K562 (cell line): ENCODE measurements at regions not wholly inside any gene's neighbourhood (a gene's known extent, or its start where the extent isn't known, plus 50 kb on each side); places are given as distances from the start of the nearest gene placed in this dataset.

Source experiments
- ARID2 ChIP-seq: fragments of 450-650 bp; IDR thresholded peaks from 2 replicates; pipeline ENCODE4 v1.6.1; 2017; ENCODE audit warnings: antibody characterized with exemption, mild to moderate bottlenecking
- ATF3 ChIP-seq, 2 experiments: fragments of 450-650 bp in 1 of 2; sonication (generic) in 1 of 2; formaldehyde crosslinking in 1 of 2; IDR thresholded peaks in 1 of 2; conservative IDR thresholded peaks in 1 of 2; 2 replicates each; pipeline versions ENCODE4 v1.6.1 to v1.8.1; 2016 to 2023; ENCODE audit warnings: mild to moderate bottlenecking in 2 of 2, moderate library complexity in 2 of 2, inconsistent platforms in 1 of 2, missing genetic modification reagents in 1 of 2
- BCL6 ChIP-seq: fragments of 250-450 bp; sonication (Bioruptor Pico); IDR thresholded peaks from 2 replicates; pipeline ENCODE4 v1.4.0; 2020
- CUX1 ChIP-seq: fragments of 200-800 bp; sonication (Bioruptor generic); IDR thresholded peaks from 2 replicates; pipeline ENCODE4 v1.6.1; 2016; ENCODE audit warnings: missing genetic modification characterization, missing compliant biosample characterization
- E2F4 ChIP-seq: sonication (generic); formaldehyde crosslinking; IDR thresholded peaks from 2 replicates; pipeline ENCODE4 v1.8.0; 2022; ENCODE audit warnings: mild to moderate bottlenecking, low read depth, missing genetic modification reagents
- GTF2F1 ChIP-seq: IDR thresholded peaks from 2 replicates; pipeline ENCODE4 v1.6.1; 2011; ENCODE audit warnings: low read depth, low read length, improper control_type of control experiment
- NCOA1 ChIP-seq: fragments of 450-650 bp; IDR thresholded peaks from 2 replicates; pipeline ENCODE4 v1.6.1; 2016; ENCODE audit warnings: low read depth
- NFE2 ChIP-seq: IDR thresholded peaks from 2 replicates; pipeline ENCODE4 v1.6.1; 2014; ENCODE audit warnings: antibody characterized with exemption, low read depth
- PREB ChIP-seq: sonication (generic); formaldehyde crosslinking; IDR thresholded peaks from 2 replicates; pipeline ENCODE4 v1.8.1; 2023; ENCODE audit warnings: mild to moderate bottlenecking, missing genetic modification reagents
- RBM15 ChIP-seq: fragments of 200-400 bp; formaldehyde crosslinking; IDR thresholded peaks from 2 replicates; pipeline ENCODE4 v1.6.1; 2018; ENCODE audit warnings: mild to moderate bottlenecking, low read length, moderate library complexity; ENCODE audit not compliant: insufficient read depth
- TEAD1 ChIP-seq, 2 experiments: fragments of 450-650 bp in 1 of 2; sonication (generic) in 1 of 2; formaldehyde crosslinking; IDR thresholded peaks; 2 replicates each; pipeline versions ENCODE4 v1.4.0 to v1.8.0; 2020 to 2022; ENCODE audit warnings: mild to moderate bottlenecking in 2 of 2, missing genetic modification reagents in 1 of 2
- ZNF217 ChIP-seq: sonication (generic); formaldehyde crosslinking; IDR thresholded peaks from 2 replicates; pipeline ENCODE4 v1.8.0; 2022; ENCODE audit warnings: mild to moderate bottlenecking, missing genetic modification reagents
- ZNF589 ChIP-seq: fragments of 200-800 bp; sonication (Bioruptor generic); IDR thresholded peaks from 2 replicates; pipeline ENCODE4 v1.6.1; 2016; ENCODE audit warnings: low read depth, missing genetic modification characterization, missing compliant biosample characterization
- ZNF609 ChIP-seq: sonication (generic); formaldehyde crosslinking; IDR thresholded peaks from 2 replicates; pipeline ENCODE4 v1.8.1; 2023; ENCODE audit warnings: missing genetic modification reagents, mild to moderate bottlenecking, borderline replicate concordance

GRCh38 chr7:47087866-47088265 is 494.0 kb downstream of the TNS3 start (continued):
- TF ChIP-seq ZNF217 (no peak), ZNF589 (CRISPR knock-in tag) (no peak), GTF2F1 (no peak), PREB (no peak), CUX1 (CRISPR knock-in tag) (no peak), E2F4 (no peak), ZNF609 (CRISPR knock-in tag) (no peak), BCL6 (CRISPR knock-in tag) (no peak), NFE2 (no peak), ARID2 (no peak), NCOA1 (no peak), RBM15 (no peak), TEAD1 (CRISPR knock-in tag; IDR thresholded peaks at IDR 0.05) (no peak), ATF3 (IDR thresholded peaks at IDR 0.05) (no peak), ATF3 (CRISPR knock-in tag; conservative IDR thresholded peaks at IDR 0.05) (no peak)
